T-helper 2 cell treated with Interferon-gamma antibody and Interleukin-4, amounts not matched to agents 100 ng/mL and 5 ng/mL, for 36 hours (primary cell): ENCODE measurements at regions not wholly inside any gene's neighbourhood (a gene's known extent, or its start where the extent isn't known, plus 50 kb on each side); places are given as distances from the start of the nearest gene placed in this dataset.

Experiments used
- intact Hi-C: fragments of 100-400 bp; cut with micrococcal nuclease; formaldehyde crosslinking; loops from one replicate; pipeline ENCODE4 v1.15.1; 2023

DNA sequence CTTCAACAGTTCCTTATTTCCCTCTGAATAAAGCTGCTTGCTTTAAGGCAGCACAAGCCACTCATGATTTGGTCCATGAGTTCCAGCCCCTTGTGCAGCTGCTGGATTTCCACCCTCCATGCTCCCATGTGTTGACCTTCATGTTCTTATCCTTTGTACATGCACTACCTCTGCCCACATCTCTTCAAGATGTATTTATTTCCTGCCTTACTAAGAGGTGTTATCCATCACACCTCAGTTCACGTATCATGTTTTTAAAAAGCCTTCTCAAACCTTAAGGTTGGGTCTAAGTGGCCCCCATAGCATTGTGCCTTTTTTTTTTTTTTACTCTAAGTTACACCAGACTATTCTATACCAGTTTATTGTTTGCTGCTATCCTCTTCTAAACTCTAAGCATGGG lies 107.7 kb downstream of the SIPA1L2 start:
- intact Hi-C loops, result no loop called here

DNA sequence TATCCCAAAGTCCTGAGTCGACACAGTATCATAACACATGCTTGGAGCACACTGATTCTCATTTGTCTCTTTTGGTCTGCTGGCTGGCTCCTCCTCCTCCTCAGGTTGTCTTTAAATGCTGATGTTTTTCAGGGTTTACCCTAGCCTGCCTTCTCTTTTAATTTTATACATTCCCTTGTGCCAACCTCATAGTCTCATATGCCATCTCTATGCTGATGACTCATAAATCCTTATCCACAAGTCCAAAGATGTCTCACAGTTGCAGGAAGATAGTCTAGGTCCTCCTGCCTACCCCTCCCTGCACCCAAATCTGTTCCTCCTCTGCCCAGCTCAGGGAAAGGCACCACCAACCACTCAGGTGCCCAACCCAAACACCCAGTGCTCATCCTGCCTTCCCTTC lies 108.3 kb downstream of the SIPA1L2 start:
- intact Hi-C loops, result no loop called here

- intact Hi-C loops, result no loop called here
These were observed 110.7 kb downstream of the SIPA1L2 start for GRCh38 chr1:232519186-232519585.

- intact Hi-C loops, result no loop called here
These were observed 111.6 kb downstream of the SIPA1L2 start for GRCh38 chr1:232518349-232518748.

DNA sequence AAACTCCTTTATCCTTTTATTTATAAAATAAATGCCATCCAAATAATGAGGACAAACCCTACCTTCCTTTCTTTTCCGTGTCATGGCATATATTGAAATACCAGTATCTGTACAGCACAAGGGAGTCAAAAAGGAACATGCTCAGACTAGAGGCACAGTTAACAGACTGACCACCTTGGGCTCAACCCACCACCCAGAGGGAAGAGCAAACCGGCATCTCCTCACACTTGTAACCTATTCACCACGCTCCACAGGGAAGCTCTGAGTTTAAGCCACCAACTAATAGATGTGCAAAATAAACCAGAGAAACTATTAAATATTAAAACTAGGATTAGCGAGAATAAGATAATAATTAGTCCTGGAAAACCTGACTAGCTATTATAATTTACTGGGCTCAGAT lies 112.7 kb downstream of the SIPA1L2 start:
- intact Hi-C loops, result no loop called here

DNA sequence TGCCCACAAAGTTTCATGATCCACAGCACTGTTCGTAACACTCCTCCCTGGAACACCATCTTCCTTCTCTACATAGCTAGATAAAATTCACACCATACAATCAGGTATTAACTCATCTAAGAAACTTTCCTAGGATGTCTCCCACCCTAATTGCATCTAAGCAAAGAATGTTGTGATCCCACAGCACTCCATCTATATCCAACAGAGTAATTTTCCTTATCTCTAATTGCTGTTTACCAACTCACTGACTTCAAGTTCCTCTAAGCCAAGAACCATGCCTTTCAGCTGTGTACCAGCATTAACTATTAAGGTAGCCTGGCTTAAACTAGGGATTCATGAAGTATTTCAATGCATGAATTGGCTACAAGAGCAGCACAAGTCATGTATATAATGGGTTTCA lies 114.2 kb downstream of the SIPA1L2 start:
- intact Hi-C loops, result no loop called here

- intact Hi-C loops, result no loop called here
These were observed 117.2 kb downstream of the SIPA1L2 start for GRCh38 chr1:232512712-232513111.

DNA sequence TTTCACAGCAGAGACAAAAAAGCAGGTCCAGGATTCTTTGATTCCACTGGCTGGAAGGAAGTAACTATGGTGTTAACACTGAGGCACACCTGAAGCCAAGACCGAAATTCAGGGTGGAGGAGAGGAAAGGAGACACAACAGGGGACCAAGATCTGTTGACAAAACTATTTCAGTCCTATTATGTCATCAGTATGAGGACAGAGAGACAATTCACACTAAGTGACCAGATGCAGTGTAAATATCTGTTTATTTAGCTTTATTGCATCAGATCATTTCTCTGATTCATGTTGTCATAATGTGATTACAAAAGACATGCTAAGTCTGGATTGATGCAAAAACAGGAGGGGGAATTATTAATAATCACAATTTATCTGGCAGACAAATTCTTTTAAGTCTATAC lies 118.8 kb downstream of the SIPA1L2 start:
- intact Hi-C loops, result no loop called here

DNA sequence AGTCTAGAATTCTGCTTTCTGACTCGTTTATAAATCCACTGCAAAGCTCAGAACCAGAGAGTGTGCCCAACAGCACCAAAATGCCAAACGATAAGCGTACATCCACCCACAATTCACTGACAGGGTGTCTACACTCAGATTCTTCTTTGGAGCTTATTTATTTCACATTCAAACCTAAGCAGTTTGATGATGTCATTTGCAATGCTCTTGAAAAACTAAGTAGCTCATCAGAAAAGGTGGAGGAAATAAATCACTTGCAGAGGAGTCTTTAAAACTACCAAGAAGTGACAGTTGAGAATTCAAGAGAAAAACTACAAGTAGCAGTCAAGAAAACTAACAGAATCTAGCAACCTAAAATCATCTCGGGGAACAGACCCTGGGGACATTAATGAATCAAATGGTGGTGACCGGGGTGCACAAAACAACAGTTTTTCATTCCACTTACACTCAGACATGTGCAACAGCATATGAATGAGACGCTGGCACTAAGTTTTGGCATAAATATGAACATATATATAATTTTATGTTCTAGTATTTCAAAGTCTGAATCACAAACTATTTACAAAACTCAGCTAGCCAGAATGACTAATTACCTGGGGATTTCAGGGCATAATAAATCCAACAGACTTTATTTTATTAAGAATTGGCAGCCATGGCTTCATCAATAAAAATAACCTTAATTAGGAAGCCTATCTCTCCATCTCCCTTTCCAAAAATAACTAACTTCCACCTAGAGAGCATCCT lies 119.4 kb downstream of the SIPA1L2 start:
- intact Hi-C loops, result no loop called here

GRCh38 chr1:232509570-232509969 lies 120.4 kb downstream of the SIPA1L2 start:
- intact Hi-C loops, result no loop called here

- intact Hi-C loops, result no loop called here
These were observed 121.7 kb downstream of the SIPA1L2 start for GRCh38 chr1:232508130-232508701.

- intact Hi-C loops, result no loop called here
These were observed 122.4 kb downstream of the SIPA1L2 start for GRCh38 chr1:232507571-232507970.

GRCh38 chr1:232505884-232506283 lies 124.0 kb downstream of the SIPA1L2 start:
- intact Hi-C loops, result no loop called here

GRCh38 chr1:232504651-232505050 lies 125.3 kb downstream of the SIPA1L2 start:
- intact Hi-C loops, result no loop called here

- intact Hi-C loops, result no loop called here
These were observed 126.4 kb downstream of the SIPA1L2 start for GRCh38 chr1:232503497-232503896.

GRCh38 chr1:232501854-232502253 lies 128.1 kb downstream of the SIPA1L2 start:
- intact Hi-C loops, result no loop called here

- intact Hi-C loops, result no loop called here
These were observed 130.7 kb downstream of the SIPA1L2 start for GRCh38 chr1:232499188-232499587.

DNA sequence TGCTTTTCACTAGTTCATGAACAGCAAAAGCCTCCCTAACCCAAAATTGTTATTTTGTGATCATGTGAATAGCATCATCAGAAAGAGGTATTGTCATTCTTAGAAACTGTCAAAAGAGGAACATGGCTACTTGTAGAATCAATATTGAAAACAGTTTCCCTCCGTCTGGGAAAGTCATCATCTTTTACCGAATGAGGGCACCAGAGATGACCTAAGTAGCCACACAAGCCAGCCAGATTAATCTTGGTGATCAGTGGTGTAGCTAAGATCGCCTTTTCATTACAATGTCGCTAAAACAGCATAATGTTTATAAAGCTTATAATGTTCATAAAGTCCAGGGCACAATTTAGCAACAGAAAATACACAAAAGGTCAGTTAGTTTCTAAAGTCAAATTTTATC lies 136.1 kb downstream of the SIPA1L2 start:
- intact Hi-C loops, result no loop called here

DNA sequence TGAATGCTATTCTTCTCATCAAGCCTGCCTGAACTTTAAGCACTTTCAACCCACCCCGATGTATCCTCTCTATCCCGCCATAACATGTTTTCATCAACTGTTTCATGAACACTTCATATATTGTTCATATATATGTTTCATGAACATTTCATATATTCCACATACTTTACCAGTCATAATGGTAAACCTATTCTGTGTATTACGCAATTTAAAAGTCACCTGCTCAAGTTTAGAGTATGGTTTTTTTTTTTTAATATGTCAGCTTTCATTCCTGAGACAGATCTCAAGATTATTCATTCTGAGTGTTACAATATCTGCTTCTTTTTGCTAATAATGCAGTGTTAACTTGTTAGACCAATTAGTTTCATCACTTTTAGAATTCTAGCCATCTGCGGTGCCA lies 140.7 kb downstream of the SIPA1L2 start:
- intact Hi-C loops, result no loop called here

GRCh38 chr1:232487236-232487635 lies 142.7 kb downstream of the SIPA1L2 start:
- intact Hi-C loops, result no loop called here

GRCh38 chr1:232486454-232487207 lies 143.3 kb downstream of the SIPA1L2 start:
- intact Hi-C loops, result no loop called here

- intact Hi-C loops, result no loop called here
These were observed 143.9 kb downstream of the SIPA1L2 start for GRCh38 chr1:232486006-232486405.

DNA sequence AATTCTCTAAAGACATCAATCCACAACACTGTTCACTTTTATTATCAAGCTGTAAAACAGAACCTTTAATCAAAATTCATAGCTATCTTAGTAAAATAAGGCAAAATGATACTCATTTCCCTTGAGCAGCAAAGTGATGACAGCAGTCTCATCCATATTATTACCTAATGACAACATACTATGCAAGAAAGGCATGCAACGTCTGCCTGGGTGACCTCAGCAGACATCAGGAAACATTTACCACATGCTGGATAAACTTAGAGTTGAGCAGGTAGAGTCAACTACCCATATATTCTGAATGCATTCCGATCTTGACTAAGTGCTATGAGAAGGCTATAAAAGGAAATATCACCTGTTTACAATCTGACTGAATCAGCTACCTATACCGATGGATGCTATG lies 145.1 kb downstream of the SIPA1L2 start:
- intact Hi-C loops, result no loop called here
